ENCODE measurements at regions not wholly inside any gene's neighbourhood (a gene's known extent, or its start where the extent isn't known, plus 50 kb on each side); places are given as distances from the start of the nearest gene placed in this dataset.

GRCh38 chr4:66575008-66575696 lies 904.9 kb upstream of the EPHA5 start:
- peak in 1 of 2 donors; percentile 31 for DNase-seq (ENCODE audit: low spot score in 2 of 2)
- H3K27me3 ChIP-seq: no peaks in the 10 kb centered on the region
- H3K36me3 ChIP-seq: no peaks in the 10 kb centered on the region
- intact Hi-C loops (cut with DNase I; ENCODE audit: low total_unique reads): no loop called here
- TF ChIP-seq POLR2A (IDR thresholded peaks at IDR 0.05) (no peak), POLR2AphosphoS5 (IDR thresholded peaks at IDR 0.05) (no peak)
- TF ChIP-seq, protein P1, sequence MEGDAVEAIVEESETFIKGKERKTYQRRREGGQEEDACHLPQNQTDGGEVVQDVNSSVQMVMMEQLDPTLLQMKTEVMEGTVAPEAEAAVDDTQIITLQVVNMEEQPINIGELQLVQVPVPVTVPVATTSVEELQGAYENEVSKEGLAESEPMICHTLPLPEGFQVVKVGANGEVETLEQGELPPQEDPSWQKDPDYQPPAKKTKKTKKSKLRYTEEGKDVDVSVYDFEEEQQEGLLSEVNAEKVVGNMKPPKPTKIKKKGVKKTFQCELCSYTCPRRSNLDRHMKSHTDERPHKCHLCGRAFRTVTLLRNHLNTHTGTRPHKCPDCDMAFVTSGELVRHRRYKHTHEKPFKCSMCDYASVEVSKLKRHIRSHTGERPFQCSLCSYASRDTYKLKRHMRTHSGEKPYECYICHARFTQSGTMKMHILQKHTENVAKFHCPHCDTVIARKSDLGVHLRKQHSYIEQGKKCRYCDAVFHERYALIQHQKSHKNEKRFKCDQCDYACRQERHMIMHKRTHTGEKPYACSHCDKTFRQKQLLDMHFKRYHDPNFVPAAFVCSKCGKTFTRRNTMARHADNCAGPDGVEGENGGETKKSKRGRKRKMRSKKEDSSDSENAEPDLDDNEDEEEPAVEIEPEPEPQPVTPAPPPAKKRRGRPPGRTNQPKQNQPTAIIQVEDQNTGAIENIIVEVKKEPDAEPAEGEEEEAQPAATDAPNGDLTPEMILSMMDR (IDR thresholded peaks at IDR 0.05): no peak
- peak overlapping the region in 1 of 2 donors; percentile 27 for H3K27ac ChIP-seq
- H3K4me1 ChIP-seq: no peaks in the 10 kb centered on the region
- H3K9me3 ChIP-seq: no peaks in the 10 kb centered on the region
- peak overlapping the region in 2 of 3 donors; percentile 13 to 34 for H3K4me3 ChIP-seq

- no peak for DNase-seq (ENCODE audit: low spot score in 2 of 2)
- Histone ChIP-seq H3K9me3 (no peaks in the 10 kb centered on the region), H3K27ac (peak overlapping the region in 1 of 2 donors; percentile 27), H3K27me3 (no peaks in the 10 kb centered on the region), H3K4me3 (peak overlapping the region in 1 of 3 donors; percentile 34), H3K4me1 (no peaks in the 10 kb centered on the region), H3K36me3 (no peaks in the 10 kb centered on the region)
- TF ChIP-seq POLR2AphosphoS5 (IDR thresholded peaks at IDR 0.05) (no peak), POLR2A (IDR thresholded peaks at IDR 0.05) (no peak)
- TF ChIP-seq, protein P1 (IDR thresholded peaks at IDR 0.05): no peak
- intact Hi-C loops (cut with DNase I; ENCODE audit: low total_unique reads): no loop called here
Measured at GRCh38 chr4:66574145-66574978, 904.1 kb upstream of the EPHA5 start.

DNA sequence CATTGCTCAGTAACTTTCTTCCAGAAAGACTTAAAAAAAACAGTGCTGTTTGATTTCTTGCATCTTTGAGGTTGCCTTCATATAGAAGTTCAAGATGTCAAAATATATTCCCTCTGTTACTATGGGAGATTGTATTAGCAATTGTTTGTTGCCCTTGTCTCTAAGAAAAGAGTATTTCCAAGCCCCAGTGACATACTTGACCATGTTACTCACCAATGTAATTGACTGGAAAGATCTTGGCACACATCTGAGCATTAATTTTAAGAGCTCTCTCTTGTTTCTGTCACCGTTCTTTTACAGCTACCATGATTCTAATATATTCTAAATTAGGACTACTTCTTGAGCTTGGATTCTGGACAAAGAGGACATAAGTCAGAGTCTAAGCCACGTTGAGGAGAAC lies 902.7 kb upstream of the EPHA5 start:
- TF ChIP-seq, protein P1 (IDR thresholded peaks at IDR 0.05): no peak
- no peak for TF ChIP-seq POLR2AphosphoS5 (IDR thresholded peaks at IDR 0.05)
- TF ChIP-seq POLR2A (IDR thresholded peaks at IDR 0.05): no peak
- Histone ChIP-seq H3K9me3 (no peaks in the 10 kb centered on the region), H3K27ac (no peak overlapping the region), H3K27me3 (no peaks in the 10 kb centered on the region), H3K4me3 (no peak overlapping the region), H3K4me1 (no peaks in the 10 kb centered on the region), H3K36me3 (no peaks in the 10 kb centered on the region)
- no peak for DNase-seq (ENCODE audit: low spot score in 2 of 2)
- intact Hi-C loops (cut with DNase I; ENCODE audit: low total_unique reads): no loop called here

DNA sequence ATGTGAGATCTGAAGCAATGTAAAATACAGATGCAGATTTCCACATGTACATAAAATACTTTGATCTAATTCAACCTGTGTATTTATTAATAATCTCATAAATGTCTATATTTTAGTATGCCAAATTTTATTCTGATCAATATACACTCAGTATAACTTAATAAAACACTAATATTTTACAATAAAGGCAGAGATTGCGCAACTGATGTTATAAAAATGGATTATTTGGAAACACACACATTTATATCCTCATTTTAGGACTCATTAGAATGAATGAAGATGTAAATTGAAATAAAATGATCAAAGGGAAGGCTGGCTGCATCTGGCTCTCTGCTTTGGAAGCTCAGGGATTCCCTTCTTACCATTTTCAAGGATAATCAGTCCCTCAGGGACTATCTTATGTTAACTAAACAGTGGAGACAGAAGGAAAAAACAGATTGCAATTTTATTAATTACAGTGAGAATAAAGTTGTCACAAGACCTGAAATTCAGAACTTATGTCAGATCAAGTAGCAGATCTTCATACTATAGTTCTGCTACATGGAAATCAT lies 900.9 kb upstream of the EPHA5 start:
- Histone ChIP-seq H3K27me3 (no peaks in the 10 kb centered on the region), H3K9me3 (no peaks in the 10 kb centered on the region), H3K27ac (no peak overlapping the region), H3K4me1 (no peaks in the 10 kb centered on the region), H3K36me3 (no peaks in the 10 kb centered on the region), H3K4me3 (no peak overlapping the region)
- DNase-seq (ENCODE audit: low spot score in 2 of 2): no peak
- no peak for TF ChIP-seq POLR2A (IDR thresholded peaks at IDR 0.05)
- TF ChIP-seq, protein P1 (IDR thresholded peaks at IDR 0.05): no peak
- intact Hi-C loops (cut with DNase I; ENCODE audit: low total_unique reads): no loop called here

DNA sequence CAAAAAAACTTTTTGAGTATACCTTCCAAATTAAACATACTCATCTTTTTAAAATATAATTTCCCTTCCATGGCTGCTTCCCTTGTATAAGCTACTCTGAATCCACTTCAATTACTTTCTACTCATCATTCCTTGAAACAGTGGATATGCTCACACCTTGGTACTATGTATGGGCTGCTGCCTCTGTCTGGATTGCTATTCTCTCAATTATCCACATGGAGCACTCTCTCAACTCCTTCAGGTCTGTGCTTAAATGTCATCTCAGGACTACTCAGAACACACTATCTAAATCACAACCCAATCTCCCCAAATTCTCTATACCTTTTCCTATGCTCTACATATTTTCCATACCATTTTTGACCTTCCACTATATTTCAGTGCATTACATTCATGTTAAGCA lies 898.9 kb upstream of the EPHA5 start:
- Histone ChIP-seq H3K36me3 (no peaks in the 10 kb centered on the region), H3K4me3 (no peak overlapping the region), H3K27ac (no peak overlapping the region), H3K27me3 (no peaks in the 10 kb centered on the region), H3K9me3 (no peaks in the 10 kb centered on the region), H3K4me1 (no peaks in the 10 kb centered on the region)
- TF ChIP-seq POLR2AphosphoS5 (IDR thresholded peaks at IDR 0.05): no peak
- no peak for TF ChIP-seq POLR2A (IDR thresholded peaks at IDR 0.05)
- TF ChIP-seq, protein P1 (IDR thresholded peaks at IDR 0.05): no peak
- DNase-seq (ENCODE audit: low spot score in 2 of 2): no peak
- intact Hi-C loops (cut with DNase I; ENCODE audit: low total_unique reads): no loop called here

All from breast epithelium (tissue), 4 donors.